ENCODE measurements at regions not wholly inside any gene's neighbourhood (a gene's known extent, or its start where the extent isn't known, plus 50 kb on each side); places are given as distances from the start of the nearest gene placed in this dataset.

DNA sequence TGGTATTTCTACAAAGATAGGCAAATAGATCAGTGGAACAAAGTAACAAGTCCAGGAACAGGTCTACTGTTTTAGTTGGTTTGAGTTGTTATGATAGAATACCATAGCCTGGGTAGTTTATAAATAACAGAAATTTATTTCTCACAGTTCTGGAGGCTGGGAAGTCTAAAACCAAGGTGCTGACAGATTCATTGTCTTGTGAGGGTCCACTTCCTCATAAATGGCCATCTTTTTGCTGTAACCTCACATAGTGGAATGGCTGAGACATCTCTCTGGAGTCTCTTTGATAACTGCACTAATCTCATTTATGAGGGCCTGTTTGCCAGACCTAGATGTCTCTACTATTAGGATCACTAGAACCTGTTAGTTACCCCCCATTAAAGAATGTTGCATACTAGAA, 152.3 kb upstream of the MYRIP start:
- Histone ChIP-seq H3K27me3 (ENCODE audit: insufficient read depth, low read depth) (0 out of 2 replicates have a peak, but pooled peaks cover 3% of the 10 kb centered on the region), H3F3A (ENCODE audit: insufficient read depth, low read depth) (no peaks in the 10 kb centered on the region), H3K9me3 (ENCODE audit: insufficient read depth, low read depth) (no peaks in the 10 kb centered on the region), H3K4me3 (no peak overlapping the region), H3K79me2 (ENCODE audit: low read depth) (no peaks in the 10 kb centered on the region), H4K20me1 (ENCODE audit: insufficient read depth) (no peaks in the 10 kb centered on the region), H3K36me3 (ENCODE audit: low read depth) (no peaks in the 10 kb centered on the region), H3K4me2 (no peak overlapping the region), H3K27ac (no peak overlapping the region), H3K9me2 (ENCODE audit: insufficient read depth) (no peaks in the 10 kb centered on the region), H2AFZ (no peak overlapping the region), H3K4me1 (replicated peaks; ENCODE audit: insufficient read depth) (no peaks in the 10 kb centered on the region)
- CTCF ChIA-PET, result no interaction called here
- no peak for TF ChIP-seq CTCF (conservative IDR thresholded peaks at IDR 0.05)
- TF ChIP-seq EZH2 (IDR thresholded peaks at IDR 0.05; ENCODE audit: low read depth), result no peak
- no TSS peak for BruUV-seq (replicated peaks)
- no peak for DNase-seq
- intact Hi-C loops (cut with micrococcal nuclease; ENCODE audit: unreplicated experiment), result no loop called here
- POLR2A ChIA-PET (ENCODE audit: unreplicated experiment), result no interaction called here

DNA sequence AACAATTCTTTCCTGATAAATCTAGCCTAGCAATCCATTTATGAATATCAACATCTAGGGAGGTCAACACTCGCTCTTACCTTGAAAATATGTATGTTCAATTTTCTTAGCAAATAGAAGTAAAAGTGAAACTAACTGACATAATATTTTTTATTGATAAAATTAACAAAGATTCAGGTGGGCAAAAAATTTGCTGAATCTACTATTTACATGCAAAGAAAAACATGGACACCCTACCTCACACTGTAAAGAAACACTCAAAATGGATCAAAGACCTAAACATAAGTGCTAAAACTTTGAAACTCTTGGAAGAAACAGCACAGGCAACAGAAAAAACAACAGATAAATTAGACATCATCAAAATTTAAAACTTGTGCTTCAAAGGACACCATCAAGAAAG, 151.6 kb upstream of the MYRIP start:
- no peaks in the 10 kb centered on the region for H3K4me1 ChIP-seq (replicated peaks; ENCODE audit: insufficient read depth)
- no peaks in the 10 kb centered on the region for H3K9me3 ChIP-seq (ENCODE audit: insufficient read depth, low read depth)
- no peaks in the 10 kb centered on the region for H3K9me2 ChIP-seq (ENCODE audit: insufficient read depth)
- no peaks in the 10 kb centered on the region for H3F3A ChIP-seq (ENCODE audit: insufficient read depth, low read depth)
- ChIA-PET CTCF (no interaction called here), POLR2A (ENCODE audit: unreplicated experiment) (no interaction called here)
- no peak overlapping the region for H3K27ac ChIP-seq
- no peak for TF ChIP-seq EZH2 (IDR thresholded peaks at IDR 0.05; ENCODE audit: low read depth)
- TF ChIP-seq CTCF (conservative IDR thresholded peaks at IDR 0.05), result no peak
- BruUV-seq (replicated peaks), result no TSS peak
- no peak overlapping the region for H2AFZ ChIP-seq
- no peak for DNase-seq
- H3K79me2 ChIP-seq (ENCODE audit: low read depth), result no peaks in the 10 kb centered on the region
- intact Hi-C loops (cut with micrococcal nuclease; ENCODE audit: unreplicated experiment), result no loop called here
- no peaks in the 10 kb centered on the region for H3K36me3 ChIP-seq (ENCODE audit: low read depth)
- H3K4me3 ChIP-seq, result no peak overlapping the region
- no peak overlapping the region for H3K4me2 ChIP-seq
- 0 out of 2 replicates have a peak, but pooled peaks cover 3% of the 10 kb centered on the region for H3K27me3 ChIP-seq (ENCODE audit: insufficient read depth, low read depth)
- no peaks in the 10 kb centered on the region for H4K20me1 ChIP-seq (ENCODE audit: insufficient read depth)

DNA sequence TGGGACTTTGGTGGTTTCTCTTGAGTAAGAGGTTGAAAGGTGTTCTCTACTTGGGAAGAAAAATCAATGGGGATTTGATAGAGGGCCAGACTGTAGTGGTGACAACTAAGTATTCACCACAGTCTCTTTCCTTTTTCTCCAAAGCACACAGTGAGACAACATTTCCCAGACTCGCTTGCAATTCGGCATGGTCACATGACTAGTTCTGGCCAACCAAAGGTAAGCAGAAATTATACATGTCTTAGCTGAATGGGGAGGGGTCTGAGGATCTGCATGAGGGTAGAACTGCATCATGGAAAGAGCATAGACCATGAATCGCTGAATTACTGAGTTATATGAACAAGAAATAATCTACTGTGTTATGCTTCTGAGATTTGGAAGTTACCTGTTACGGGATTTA, 144.5 kb upstream of the MYRIP start:
- Histone ChIP-seq H3K4me1 (replicated peaks; ENCODE audit: insufficient read depth) (no peaks in the 10 kb centered on the region), H4K20me1 (ENCODE audit: insufficient read depth) (no peaks in the 10 kb centered on the region), H3K4me2 (no peak overlapping the region), H3K4me3 (no peak overlapping the region), H3K79me2 (ENCODE audit: low read depth) (no peaks in the 10 kb centered on the region), H3K36me3 (ENCODE audit: low read depth) (no peaks in the 10 kb centered on the region), H3F3A (ENCODE audit: insufficient read depth, low read depth) (no peaks in the 10 kb centered on the region), H3K9me2 (ENCODE audit: insufficient read depth) (no peaks in the 10 kb centered on the region), H3K27me3 (ENCODE audit: insufficient read depth, low read depth) (peaks cover 24% of the 10 kb centered on the region; the same call in 1 of the 2 replicates), H3K27ac (no peak overlapping the region), H3K9me3 (ENCODE audit: insufficient read depth, low read depth) (no peaks in the 10 kb centered on the region), H2AFZ (no peak overlapping the region)
- no TSS peak for BruUV-seq (replicated peaks)
- ChIA-PET CTCF (interaction anchor here (0.8 kb wide), 1 partner anchor 27 kb away, joined by 5 read pairs; no protein-coding TSS in a partner anchor), POLR2A (ENCODE audit: unreplicated experiment) (no interaction called here)
- no peak for DNase-seq
- TF ChIP-seq CTCF (conservative IDR thresholded peaks at IDR 0.05) (no peak), EZH2 (IDR thresholded peaks at IDR 0.05; ENCODE audit: low read depth) (no peak)
- intact Hi-C loops (cut with micrococcal nuclease; ENCODE audit: unreplicated experiment), result loop anchor here (10.0 kb wide), 2 partner anchors 510 to 650 kb away; no protein-coding TSS in a partner anchor
